HCEC 1CT (cell line): ENCODE measurements at regions not wholly inside any gene's neighbourhood (a gene's known extent, or its start where the extent isn't known, plus 50 kb on each side); places are given as distances from the start of the nearest gene placed in this dataset.
"Not testable (repeated sequence)": the region's sequence is repeated elsewhere in the genome, so short reads cannot be mapped to it uniquely, and the experiment has no call there.

ENCODE experiments used
- DNase-seq: peaks from one replicate; pipeline ENCODE4 v3.0.0-alpha.2; 2017

DNA sequence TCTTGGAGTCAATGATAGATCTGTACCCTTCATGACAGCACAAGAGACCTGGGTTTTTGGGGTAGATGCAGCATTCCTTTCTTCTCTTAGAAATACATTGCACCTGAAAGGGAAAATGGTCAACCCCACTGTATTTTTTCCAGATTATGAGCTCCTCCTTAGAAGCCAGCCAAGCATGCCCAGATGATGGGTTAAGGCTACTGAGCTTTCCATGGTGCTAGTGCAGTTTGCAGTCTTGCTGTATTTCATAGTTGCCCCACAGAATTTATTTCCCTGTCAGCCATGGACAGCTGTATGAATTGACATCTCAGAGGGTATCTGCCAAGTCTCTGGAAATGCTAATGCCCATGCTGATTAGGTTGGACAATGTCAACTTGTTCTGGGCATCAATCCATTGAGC is 73.7 kb upstream of the H2AZ1 start:
- DNase-seq, result no peak

DNA sequence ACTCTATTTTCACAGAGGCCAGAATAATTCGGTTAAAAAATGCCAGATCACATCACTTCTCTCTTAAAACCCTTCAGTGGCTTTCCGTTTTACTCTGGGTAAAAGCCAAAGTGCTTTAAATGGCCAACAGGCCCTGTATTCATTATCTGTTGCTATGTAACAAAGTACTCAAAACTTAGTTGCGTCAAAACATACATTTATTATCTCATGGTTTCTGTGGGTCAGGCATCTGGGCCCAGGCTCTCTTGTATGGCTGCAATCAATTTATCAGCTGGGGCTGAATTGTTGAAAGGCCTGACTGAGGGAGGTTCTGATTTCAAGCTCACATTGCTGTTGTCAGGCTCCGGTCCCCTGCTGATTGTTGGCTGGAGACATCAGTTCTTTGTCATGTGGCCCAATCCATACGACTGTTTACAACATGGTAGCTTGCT is 72.7 kb upstream of the H2AZ1 start:
- DNase-seq, result no peak

DNA sequence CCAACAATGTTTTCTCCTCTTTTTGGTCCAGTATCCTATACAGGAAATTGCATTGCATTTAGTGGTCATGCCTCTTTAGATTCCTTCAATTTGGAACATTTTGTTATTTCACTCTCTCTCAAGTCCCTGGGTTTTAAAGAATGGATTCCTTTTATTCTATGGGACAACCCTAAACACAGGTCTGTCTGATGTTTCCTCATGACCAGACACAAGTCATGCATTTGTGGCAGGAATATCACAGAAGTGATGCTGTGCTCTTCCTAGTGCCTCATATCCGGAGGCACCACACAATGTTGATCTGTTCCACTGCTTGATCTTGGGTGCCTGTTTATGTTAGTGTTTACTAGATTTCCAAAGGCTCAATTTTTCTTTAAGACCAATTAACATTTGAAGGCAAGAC is 69.7 kb upstream of the H2AZ1 start:
- DNase-seq, result no peak

DNA sequence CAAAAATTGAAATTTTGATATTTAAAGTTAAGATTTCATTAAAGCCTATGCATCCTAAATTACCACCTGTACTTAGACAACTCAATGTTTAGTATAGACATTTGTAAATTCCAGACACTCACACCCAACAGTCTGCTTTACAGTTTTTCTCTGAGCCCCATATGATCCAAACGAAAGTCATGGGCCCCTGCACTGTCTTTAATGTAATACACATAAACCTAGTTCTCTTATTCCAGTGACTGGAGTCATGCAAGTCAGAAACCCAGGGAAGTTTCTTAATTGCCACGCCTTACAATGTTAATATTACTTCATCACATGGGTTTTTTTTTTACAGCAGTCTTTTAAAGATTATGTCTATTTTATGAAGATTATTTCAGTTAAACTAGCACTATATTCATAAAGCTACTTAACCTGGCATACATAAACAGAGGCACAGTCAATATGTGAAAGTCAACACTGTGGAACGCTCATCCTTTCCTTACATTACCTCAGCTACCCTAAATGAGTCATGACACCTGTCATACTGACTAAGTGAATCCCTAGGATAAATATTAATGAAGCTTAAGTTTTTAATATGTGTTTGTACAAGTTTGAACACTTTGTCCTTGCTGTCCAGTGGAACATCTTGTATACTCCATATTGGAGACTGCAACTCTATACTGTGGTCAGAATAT is 67.7 kb upstream of the H2AZ1 start:
- DNase-seq, result peak; percentile 4

DNA sequence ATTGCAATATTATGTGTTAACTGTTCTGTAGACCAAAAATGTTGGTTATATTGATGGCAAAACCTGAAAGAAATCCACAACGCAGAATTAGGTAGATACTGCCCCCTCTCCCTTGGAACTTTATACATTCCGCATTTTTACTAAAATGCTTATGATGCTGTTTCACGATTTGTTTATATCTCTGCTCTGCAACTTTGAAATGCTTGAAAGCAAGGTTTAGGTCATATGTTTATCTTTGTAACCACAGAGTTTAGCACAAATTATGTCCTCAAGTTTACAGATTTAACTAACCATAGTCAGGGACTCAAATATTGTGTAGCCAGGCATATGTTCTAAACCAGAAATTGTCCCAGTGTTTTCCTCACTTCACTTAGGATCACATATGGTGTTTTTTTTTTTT is 66.1 kb upstream of the H2AZ1 start:
- DNase-seq, result peak; percentile 29

DNA sequence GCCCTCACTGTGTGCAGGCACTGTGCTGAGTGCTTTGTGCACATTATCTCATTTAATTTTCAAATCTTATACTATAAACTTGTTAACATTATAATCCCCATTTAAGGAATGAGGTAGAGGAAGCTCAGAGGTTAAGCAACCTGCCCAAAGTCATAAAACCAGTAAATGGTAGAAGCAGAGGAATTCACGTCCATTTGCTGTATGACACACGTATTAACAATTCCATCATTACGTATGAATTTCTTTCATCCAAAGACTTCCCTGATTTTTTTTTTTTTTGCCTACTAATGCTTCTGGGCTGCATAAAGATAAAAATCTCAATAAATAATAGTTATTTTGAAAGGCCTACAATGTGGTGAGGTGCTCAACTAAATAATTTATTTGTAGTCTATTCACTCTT is 64.5 kb upstream of the H2AZ1 start:
- DNase-seq, result peak; percentile 6

DNA sequence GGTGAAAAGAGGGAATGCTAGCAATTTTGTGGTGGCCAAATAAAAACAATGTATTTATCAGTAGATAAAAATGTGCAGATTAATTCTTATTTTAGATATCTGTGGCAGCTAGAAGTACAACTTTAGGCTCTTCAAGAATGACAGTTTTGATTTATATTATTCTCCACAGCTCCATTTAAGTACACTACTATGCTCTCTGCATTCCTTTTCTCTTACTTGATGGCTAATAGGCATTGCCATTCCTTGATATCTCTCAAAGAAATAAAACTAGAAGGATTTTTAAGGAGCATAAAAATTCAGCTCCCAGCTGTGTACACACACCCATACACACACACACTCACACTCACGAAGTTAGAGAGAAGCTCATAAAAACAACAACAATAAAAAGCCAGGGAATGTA is 59.4 kb upstream of the H2AZ1 start:
- peak; percentile 3 for DNase-seq

DNA sequence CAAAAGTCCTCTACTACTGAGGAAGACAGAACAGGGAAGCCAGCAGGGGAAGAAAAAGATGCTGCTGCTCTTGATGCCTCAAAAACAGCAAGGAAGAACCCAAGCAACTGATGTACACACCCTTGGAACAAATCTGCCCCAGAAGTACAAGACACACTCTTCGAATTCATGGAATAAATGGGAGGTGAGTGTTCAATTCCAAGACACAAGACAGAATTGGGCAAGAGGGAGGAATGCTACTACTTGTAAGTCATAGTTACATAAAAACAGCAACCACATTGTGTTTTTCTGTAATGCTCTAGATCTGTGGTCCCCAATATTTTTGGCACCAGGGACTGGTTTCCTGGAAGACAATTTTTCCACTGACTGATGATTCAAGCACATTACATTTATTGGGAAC is 58.0 kb upstream of the H2AZ1 start:
- DNase-seq, result peak; percentile 55

DNA sequence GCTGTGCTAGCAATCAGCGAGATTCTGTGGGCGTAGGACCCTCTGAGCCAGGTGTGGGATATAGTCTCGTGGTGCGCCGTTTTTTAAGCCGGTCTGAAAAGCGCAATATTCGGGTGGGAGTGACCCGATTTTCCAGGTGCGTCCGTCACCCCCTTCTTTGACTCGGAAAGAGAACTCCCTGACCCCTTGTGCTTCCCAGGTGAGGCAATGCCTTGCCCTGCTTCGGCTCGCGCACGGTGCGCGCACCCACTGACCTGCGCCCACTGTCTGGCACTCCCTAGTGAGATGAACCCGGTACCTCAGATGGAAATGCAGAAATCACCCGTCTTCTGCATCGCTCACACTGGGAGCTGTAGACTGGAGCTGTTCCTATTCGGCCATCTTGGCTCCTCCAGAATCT is 56.1 kb upstream of the H2AZ1 start:
- not testable (repeated sequence) for DNase-seq
